Transverse colon (tissue), 4 donors: ENCODE measurements at regions not wholly inside any gene's neighbourhood (a gene's known extent, or its start where the extent isn't known, plus 50 kb on each side); places are given as distances from the start of the nearest gene placed in this dataset.
A peak's percentile ranks its signal among the peaks of the same experiment; 100 is the strongest.

Experiments used
- CTCF ChIP-seq, 5 experiments: fragments of 200-600 bp in 3 of 5; fragments of 450-650 bp in 2 of 5; sonication (generic) in 3 of 5; IDR thresholded peaks; 1 replicate in 2 of 5; 2 replicates in 3 of 5; pipeline ENCODE4 v1.5.1; 2016 to 2017; ENCODE audit warnings: antibody characterized with exemption in 5 of 5, inconsistent platforms in 3 of 5, mild to moderate bottlenecking in 2 of 5, moderate library complexity in 1 of 5
- EP300 ChIP-seq: sonication (generic); formaldehyde crosslinking; IDR thresholded peaks from one replicate; pipeline ENCODE4 v1.6.1; 2017; ENCODE audit warnings: antibody characterized with exemption, low read depth
- POLR2AphosphoS5 ChIP-seq, 3 donors: sonication (generic); formaldehyde crosslinking; IDR thresholded peaks; one replicate each; pipeline ENCODE4 v1.6.1; 2016; ENCODE audit warnings: antibody characterized with exemption in 3 of 3

- TF ChIP-seq EP300 (no peak), CTCF (IDR thresholded peaks at IDR 0.05) (peak in 1 of 5 experiments; percentile 35), POLR2AphosphoS5 (IDR thresholded peaks at IDR 0.05) (no peak)
Measured at GRCh38 chr3:193826159-193826795, 233.3 kb downstream of the OPA1 start.
